HEK293 (cell line): ENCODE measurements at regions not wholly inside any gene's neighbourhood (a gene's known extent, or its start where the extent isn't known, plus 50 kb on each side); places are given as distances from the start of the nearest gene placed in this dataset.

Experiments used
- CTCF ChIA-PET: fragments of 350-600 bp; formaldehyde crosslinking; extraction: SDS; loops from one replicate; lab custom pipeline; 2021; ENCODE audit warnings: antibody characterized with exemption; lab: Yijun Ruan, JAX
- POLR2A ChIA-PET: fragments of 300-600 bp; formaldehyde crosslinking; extraction: SDS; loops from one replicate; lab custom pipeline; 2020; ENCODE audit warnings: antibody characterized with exemption, inconsistent platforms; lab: Yijun Ruan, JAX
- H3K27ac ChIP-seq: fragments of 200-500 bp; sonication (Bioruptor generic); 2 replicates; pipeline ENCODE4 v1.5.1; 2014; ENCODE audit warnings: low read depth, low read length, control low read depth, inconsistent platforms; ENCODE audit errors: extremely low read depth
- H3K36me3 ChIP-seq, 2 experiments: fragments of 200-500 bp in 1 of 2; sonication (Bioruptor generic) in 1 of 2; 1 replicate in 1 of 2; 2 replicates in 1 of 2; pipeline ENCODE4 v1.5.1; 2014 to 2017; ENCODE audit warnings: inconsistent platforms in 2 of 2, low read length in 2 of 2; ENCODE audit not compliant: control insufficient read depth in 2 of 2, insufficient read depth in 1 of 2
- H3K4me1 ChIP-seq: fragments of 200-500 bp; sonication (Bioruptor generic); 2 replicates; pipeline ENCODE4 v1.5.1; 2014; ENCODE audit warnings: mild to moderate bottlenecking, low read length, inconsistent platforms; ENCODE audit not compliant: control insufficient read depth, insufficient read depth
- H3K4me3 ChIP-seq: 2 replicates; pipeline ENCODE4 v1.5.1; 2011; ENCODE audit warnings: low read depth, mild to moderate bottlenecking, control low read depth, low read length, moderate library complexity
- H3K9me3 ChIP-seq: fragments of 200-500 bp; sonication (Bioruptor generic); 2 replicates; pipeline ENCODE4 v1.5.1; 2014; ENCODE audit warnings: low read depth, low read length, inconsistent platforms; ENCODE audit not compliant: control insufficient read depth, insufficient read depth
- CTCF ChIP-seq: fragments of 450-650 bp; formaldehyde crosslinking; IDR thresholded peaks from 2 replicates; pipeline ENCODE4 v1.5.1; 2016; ENCODE audit warnings: missing biosample characterization, missing genetic modification characterization
- HOXA7 ChIP-seq: sonication (generic); formaldehyde crosslinking; IDR thresholded peaks from 2 replicates; pipeline ENCODE4 v1.8.1; 2022; ENCODE audit warnings: missing genetic modification reagents, borderline replicate concordance
- INSM2 ChIP-seq: fragments of 450-650 bp; formaldehyde crosslinking; IDR thresholded peaks from 2 replicates; pipeline ENCODE4 v1.5.1; 2016; ENCODE audit warnings: missing biosample characterization, missing genetic modification characterization
- OSR2 ChIP-seq: fragments of 450-650 bp; formaldehyde crosslinking; IDR thresholded peaks from 2 replicates; pipeline ENCODE4 v1.5.1; 2016; ENCODE audit warnings: missing biosample characterization, missing genetic modification characterization
- PRDM6 ChIP-seq: fragments of 450-650 bp; formaldehyde crosslinking; IDR thresholded peaks from 2 replicates; pipeline ENCODE4 v1.5.1; 2017; ENCODE audit warnings: missing biosample characterization, missing genetic modification characterization
- TCF7L2 ChIP-seq: IDR thresholded peaks from 2 replicates; pipeline ENCODE4 v1.6.1; 2011; ENCODE audit warnings: low read depth, mild to moderate bottlenecking, inconsistent platforms, low read length, moderate library complexity, borderline replicate concordance
- ZFHX2 ChIP-seq: fragments of 450-650 bp; formaldehyde crosslinking; conservative IDR thresholded peaks from 2 replicates; pipeline ENCODE4 v1.5.1; 2016; ENCODE audit warnings: missing biosample characterization, missing genetic modification characterization
- ZFP41 ChIP-seq: fragments of 450-650 bp; formaldehyde crosslinking; IDR thresholded peaks from 2 replicates; pipeline ENCODE4 v1.5.1; 2016; ENCODE audit warnings: missing biosample characterization, missing genetic modification characterization, borderline replicate concordance
- ZNF133 ChIP-seq: fragments of 450-650 bp; formaldehyde crosslinking; IDR thresholded peaks from 2 replicates; pipeline ENCODE4 v1.5.1; 2016; ENCODE audit warnings: missing biosample characterization, missing genetic modification characterization
- ZNF19 ChIP-seq: fragments of 450-650 bp; formaldehyde crosslinking; IDR thresholded peaks from 2 replicates; pipeline ENCODE4; 2016; ENCODE audit warnings: missing biosample characterization, missing genetic modification characterization, low read depth
- ZNF24 ChIP-seq: fragments of 450-650 bp; formaldehyde crosslinking; IDR thresholded peaks from 2 replicates; pipeline ENCODE4 v1.5.1; 2016; ENCODE audit warnings: missing biosample characterization, missing genetic modification characterization
- ZNF266 ChIP-seq: fragments of 450-650 bp; formaldehyde crosslinking; IDR thresholded peaks from 2 replicates; pipeline ENCODE4 v1.5.1; 2016; ENCODE audit warnings: missing biosample characterization, missing genetic modification characterization, low read depth
- ZNF514 ChIP-seq: fragments of 450-650 bp; formaldehyde crosslinking; IDR thresholded peaks from 2 replicates; pipeline ENCODE4 v1.5.1; 2016; ENCODE audit warnings: missing biosample characterization, missing genetic modification characterization
- ZNF555 ChIP-seq: fragments of 450-650 bp; formaldehyde crosslinking; conservative IDR thresholded peaks from 2 replicates; pipeline ENCODE4 v1.5.1; 2017; ENCODE audit warnings: missing biosample characterization, mild to moderate bottlenecking, missing genetic modification characterization, inconsistent platforms
- ZNF629 ChIP-seq: fragments of 450-650 bp; formaldehyde crosslinking; IDR thresholded peaks from 2 replicates; pipeline ENCODE4 v1.5.1; 2017; ENCODE audit warnings: missing biosample characterization, missing genetic modification characterization
- ZNF704 ChIP-seq: fragments of 450-650 bp; formaldehyde crosslinking; IDR thresholded peaks from 2 replicates; pipeline ENCODE4 v1.5.1; 2016; ENCODE audit warnings: missing biosample characterization, missing genetic modification characterization
- ZNF843 ChIP-seq: fragments of 450-650 bp; formaldehyde crosslinking; IDR thresholded peaks from 2 replicates; pipeline ENCODE4 v1.5.1; 2016; ENCODE audit warnings: missing biosample characterization, missing genetic modification characterization
- ZSCAN30 ChIP-seq: fragments of 450-650 bp; IDR thresholded peaks from 2 replicates; pipeline ENCODE4 v1.5.1; 2018; ENCODE audit warnings: missing biosample characterization, mild to moderate bottlenecking, missing genetic modification characterization, moderate library complexity

- TF ChIP-seq ZNF704 (tag by site-specific recombination) (no peak), INSM2 (tag by site-specific recombination) (no peak)
Measured at GRCh38 chr2:44053052-44053451, 57.3 kb upstream of the LRPPRC start (continued).

GRCh38 chr2:44053456-44053855 is 57.7 kb upstream of the LRPPRC start:
- POLR2A ChIA-PET = no interaction called here
- CTCF ChIA-PET = interaction anchor here (0.7 to 3.1 kb wide), 4 partner anchors 10 to 426 kb away, joined by 3 to 23 read pairs (median 4); no protein-coding TSS in a partner anchor

GRCh38 chr2:44055229-44055628 is 59.4 kb upstream of the LRPPRC start:
- CTCF ChIA-PET = interaction anchor here (3.1 kb wide), 1 partner anchor 12 kb away, joined by 23 read pairs; no protein-coding TSS in a partner anchor
- TF ChIP-seq ZNF514 (no peak), ZSCAN30 (tag by site-specific recombination) (no peak), ZNF19 (tag by site-specific recombination) (no peak), ZNF266 (tag by site-specific recombination) (no peak), OSR2 (no peak), TCF7L2 (no peak)
- POLR2A ChIA-PET = no interaction called here

More at GRCh38 chr2:44053456-44053855, 57.7 kb upstream of the LRPPRC start:
- no peak overlapping the region for H3K27ac ChIP-seq
- no peak overlapping the region for H3K4me3 ChIP-seq
- TF ChIP-seq ZFHX2 (tag by site-specific recombination) (0 out of 2 replicates have a peak, but pooled peaks have one; percentile 8), ZNF629 (no peak)
- H3K4me1 ChIP-seq = no peaks in the 10 kb centered on the region
- no peaks in the 10 kb centered on the region for H3K36me3 ChIP-seq
- H3K9me3 ChIP-seq = no peaks in the 10 kb centered on the region

GRCh38 chr2:44055664-44056063 is 59.9 kb upstream of the LRPPRC start:
- CTCF ChIA-PET = interaction anchor here (1.1 kb wide), 1 partner anchor 11 kb away, joined by 5 read pairs; no protein-coding TSS in a partner anchor
- TF ChIP-seq ZNF843 (tag by site-specific recombination) = no peak
- TF ChIP-seq HOXA7 (CRISPR knock-in tag) = no peak
- no peak for TF ChIP-seq ZNF133 (tag by site-specific recombination)
- TF ChIP-seq CTCF = no peak
- no peak for TF ChIP-seq PRDM6 (tag by site-specific recombination)
- TF ChIP-seq ZFP41 (tag by site-specific recombination) = no peak
- no peak for TF ChIP-seq ZNF24 (tag by site-specific recombination)
- no peak for TF ChIP-seq ZNF555 (tag by site-specific recombination)

More at GRCh38 chr2:44055229-44055628, 59.4 kb upstream of the LRPPRC start:
- Histone ChIP-seq H3K36me3 (no peaks in the 10 kb centered on the region), H3K27ac (no peak overlapping the region), H3K9me3 (no peaks in the 10 kb centered on the region), H3K4me3 (no peak overlapping the region), H3K4me1 (no peaks in the 10 kb centered on the region)

More at GRCh38 chr2:44055664-44056063, 59.9 kb upstream of the LRPPRC start:
- Histone ChIP-seq H3K4me1 (no peaks in the 10 kb centered on the region), H3K36me3 (no peaks in the 10 kb centered on the region), H3K9me3 (no peaks in the 10 kb centered on the region), H3K4me3 (no peak overlapping the region), H3K27ac (no peak overlapping the region)
- POLR2A ChIA-PET = no interaction called here
